GM19025 (cell line): ENCODE measurements at regions not wholly inside any gene's neighbourhood (a gene's known extent, or its start where the extent isn't known, plus 50 kb on each side); places are given as distances from the start of the nearest gene placed in this dataset.

ENCODE experiments used
- ATAC-seq: cut with Tn5 transposase; IDR thresholded peaks from one replicate; pipeline ENCODE4 v1.9.1; 2021; ENCODE audit warnings: mild to moderate bottlenecking, low read depth, moderate library complexity; ENCODE audit not compliant: unreplicated experiment

GRCh38 chr7:110170841-110171240 is 920.1 kb upstream of the LRRN3 start:
- ATAC-seq, result no peak

DNA sequence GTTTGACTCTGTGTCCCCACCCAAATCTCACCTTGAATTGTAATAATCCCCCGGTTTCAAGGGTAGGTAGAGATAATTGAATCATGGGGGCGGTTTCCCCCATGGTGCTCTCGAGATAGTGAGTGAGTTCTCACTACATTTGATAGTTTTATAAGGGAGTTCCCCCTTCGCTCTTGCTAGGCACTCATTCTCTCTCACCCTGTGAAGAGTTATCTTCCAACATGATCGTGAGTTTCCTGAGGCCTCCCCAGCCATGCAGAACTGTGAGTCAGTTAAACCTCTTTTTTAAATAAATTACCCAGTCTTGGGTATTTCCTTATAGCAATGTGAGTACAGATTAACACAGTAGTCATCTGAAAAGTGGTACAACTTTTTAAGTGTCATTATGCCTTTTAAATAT is 913.5 kb upstream of the LRRN3 start:
- ATAC-seq, result no peak

DNA sequence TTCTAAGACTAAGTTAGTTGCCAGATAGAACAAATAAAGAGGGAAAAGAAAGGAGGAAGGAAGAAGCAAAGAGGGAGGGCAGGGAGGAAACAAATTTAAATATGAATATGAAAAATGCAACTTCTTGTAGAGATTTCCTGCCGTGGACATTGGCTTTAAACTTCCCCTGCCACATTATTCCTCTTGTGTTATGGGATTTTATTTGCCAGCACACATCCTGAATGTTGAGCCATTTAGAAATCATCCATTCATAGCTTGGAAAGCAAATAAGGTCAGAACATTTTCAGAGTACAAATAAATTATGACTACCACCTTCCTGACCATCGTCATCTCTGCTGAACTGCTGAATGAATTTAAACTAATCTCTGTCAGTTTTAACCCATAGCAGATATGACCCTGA is 911.9 kb upstream of the LRRN3 start:
- no peak for ATAC-seq

DNA sequence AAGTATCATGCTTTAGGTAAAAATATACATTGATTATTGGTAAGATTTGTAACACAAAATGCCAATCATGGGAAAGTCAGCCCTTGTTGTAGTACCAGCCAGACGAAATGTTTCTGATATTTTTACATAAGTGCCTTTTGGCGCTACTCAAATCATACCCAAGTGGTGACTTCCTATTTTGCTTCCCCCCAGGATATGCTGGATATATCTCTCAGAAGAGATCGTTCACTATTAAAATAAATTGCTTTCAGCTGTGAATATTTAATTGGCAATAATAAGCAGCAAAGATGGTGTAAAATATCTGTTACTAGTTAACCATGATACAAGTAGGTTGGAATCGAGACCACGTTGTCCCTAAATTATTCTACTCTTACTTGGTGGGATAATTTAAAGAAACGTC is 909.2 kb upstream of the LRRN3 start:
- ATAC-seq, result no peak

GRCh38 chr7:110186334-110186733 is 904.6 kb upstream of the LRRN3 start:
- no peak for ATAC-seq

DNA sequence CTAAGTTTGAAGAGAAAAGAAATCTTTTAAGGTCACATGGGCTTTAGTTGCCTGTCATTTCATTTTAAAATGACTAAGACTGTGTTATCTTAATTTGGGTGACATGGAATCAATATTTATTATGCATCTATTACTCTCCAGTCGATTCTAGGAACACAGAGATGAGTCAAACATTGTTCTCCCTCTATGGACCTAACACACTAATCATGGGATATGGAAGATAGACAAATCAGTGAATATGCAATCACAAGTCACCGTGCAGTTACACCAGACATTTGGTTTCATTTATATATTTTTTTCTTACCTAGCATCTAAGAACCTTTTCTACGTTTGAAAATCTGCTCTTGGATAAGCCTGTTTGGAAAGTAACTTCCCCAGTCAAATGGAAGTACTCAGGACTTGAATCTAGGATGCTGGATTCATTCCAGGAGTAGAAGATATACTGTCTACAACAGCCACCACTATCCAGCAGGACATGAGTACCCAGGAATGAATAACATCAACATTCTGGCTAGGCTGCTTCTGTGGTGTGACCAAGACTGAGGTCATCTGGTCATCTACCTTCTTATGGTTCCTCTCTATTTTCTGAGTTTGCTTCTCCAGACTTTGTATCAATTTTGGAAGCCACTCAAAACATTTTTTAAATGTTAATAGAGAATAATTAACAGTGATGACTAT is 902.9 kb upstream of the LRRN3 start:
- no peak for ATAC-seq

DNA sequence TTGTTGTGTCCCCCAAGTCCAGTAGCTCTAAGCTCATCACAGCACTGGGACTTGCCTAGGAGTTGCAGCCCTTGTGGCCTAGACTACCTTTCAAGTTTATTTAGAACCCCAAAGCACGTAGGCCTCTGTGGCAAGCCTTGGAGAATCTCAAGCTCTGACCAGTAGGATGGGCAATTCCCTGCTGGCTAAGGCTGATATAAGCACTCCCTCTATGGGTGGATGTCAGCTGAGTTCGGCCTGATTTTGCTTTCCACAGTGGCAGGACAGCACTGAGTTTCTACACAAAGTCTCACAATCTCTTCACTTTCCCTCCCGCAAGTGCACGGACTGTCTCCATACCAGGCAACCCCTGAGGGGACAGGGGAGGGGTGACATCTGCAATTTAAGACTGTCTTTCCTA is 886.4 kb upstream of the LRRN3 start:
- ATAC-seq, result no peak

DNA sequence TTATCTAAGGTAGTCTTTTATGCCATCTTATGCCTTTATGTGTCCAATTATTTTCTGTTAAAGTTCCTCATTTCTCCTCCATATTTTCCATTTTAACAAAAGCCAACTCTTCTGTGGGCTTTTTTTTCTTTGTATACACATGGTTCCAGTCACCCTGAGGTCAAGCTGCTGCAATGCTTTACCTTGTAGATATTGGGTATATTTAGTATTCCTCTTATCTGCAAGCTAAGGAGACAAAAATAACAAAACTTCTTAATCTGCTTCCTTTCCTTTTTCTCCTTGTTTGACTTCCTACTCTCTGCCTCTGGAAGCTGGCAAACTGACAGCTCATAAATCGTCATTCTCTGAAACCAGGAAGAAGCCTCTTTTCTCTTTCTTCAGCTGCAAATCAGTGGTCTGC is 885.0 kb upstream of the LRRN3 start:
- ATAC-seq, result no peak

GRCh38 chr7:110209884-110210283 is 881.0 kb upstream of the LRRN3 start:
- ATAC-seq, result no peak

- ATAC-seq, result no peak
Measured at GRCh38 chr7:110210941-110211608, 879.9 kb upstream of the LRRN3 start.

GRCh38 chr7:110224643-110225042 is 866.3 kb upstream of the LRRN3 start:
- ATAC-seq, result no peak

- no peak for ATAC-seq
Measured at GRCh38 chr7:110246118-110246517, 844.8 kb upstream of the LRRN3 start.

GRCh38 chr7:110253093-110253492 is 837.8 kb upstream of the LRRN3 start:
- ATAC-seq, result no peak

GRCh38 chr7:110257673-110258072 is 833.3 kb upstream of the LRRN3 start:
- no peak for ATAC-seq

- ATAC-seq, result no peak
Measured at GRCh38 chr7:110262251-110262650, 828.7 kb upstream of the LRRN3 start.

DNA sequence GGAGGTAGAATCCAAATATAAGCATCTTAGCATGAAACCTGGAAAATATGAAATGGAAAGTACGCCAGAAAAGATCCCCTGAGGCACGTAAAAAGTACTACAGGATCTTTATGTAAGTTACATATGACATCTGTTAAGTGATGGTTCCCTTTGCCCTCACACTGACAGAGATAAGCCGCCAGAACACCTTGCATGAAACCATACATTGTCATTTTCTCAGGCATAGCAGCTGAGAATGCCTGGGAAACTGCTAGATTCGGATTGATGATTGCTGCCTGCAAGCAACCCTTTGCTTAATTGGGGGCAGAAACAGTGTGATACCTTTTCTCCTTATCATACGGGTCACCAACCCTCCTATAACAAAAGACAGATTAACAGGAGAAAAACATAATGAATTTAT is 826.6 kb upstream of the LRRN3 start:
- ATAC-seq, result no peak

DNA sequence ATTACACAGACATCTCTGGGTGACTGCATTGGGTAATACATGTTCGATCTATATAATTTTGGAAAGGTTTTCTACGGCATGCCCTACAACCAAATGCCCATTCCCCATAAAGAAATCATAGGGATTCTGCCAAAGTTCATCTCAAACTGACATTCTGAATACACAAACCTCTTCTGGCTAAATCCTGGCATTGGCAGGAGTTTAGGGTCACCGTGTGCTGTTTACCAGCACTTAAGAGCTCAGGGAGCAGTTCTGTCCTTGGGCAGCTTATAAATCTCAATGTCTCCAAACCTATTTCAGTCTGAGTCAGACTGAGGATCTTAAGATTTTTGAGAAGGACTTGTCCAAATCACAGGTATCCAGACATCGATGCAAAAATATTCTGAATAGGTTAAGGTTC is 809.6 kb upstream of the LRRN3 start:
- no peak for ATAC-seq

- no peak for ATAC-seq
Measured at GRCh38 chr7:110283056-110283455, 807.9 kb upstream of the LRRN3 start.

DNA sequence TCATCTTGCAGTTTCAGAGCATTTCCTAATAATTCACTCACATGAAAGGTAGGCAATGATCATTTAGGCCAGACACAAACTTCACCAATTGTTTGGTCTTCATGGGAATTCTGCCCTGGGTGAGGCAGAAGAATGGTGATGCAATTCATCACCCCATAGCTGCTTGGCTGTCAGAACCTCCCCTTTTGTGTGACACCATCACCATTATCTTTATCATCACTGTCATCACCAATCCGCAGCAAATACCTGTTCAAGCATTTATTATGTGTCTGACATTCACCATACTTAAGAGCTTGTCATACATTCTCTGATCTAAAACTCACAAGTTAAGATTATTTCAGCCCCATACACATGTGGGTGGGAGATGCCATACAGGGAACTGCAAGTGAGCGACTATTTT is 799.5 kb upstream of the LRRN3 start:
- ATAC-seq, result no peak

- ATAC-seq, result no peak
Measured at GRCh38 chr7:110296321-110296720, 794.6 kb upstream of the LRRN3 start.

GRCh38 chr7:110307776-110308175 is 783.2 kb upstream of the LRRN3 start:
- ATAC-seq, result no peak

DNA sequence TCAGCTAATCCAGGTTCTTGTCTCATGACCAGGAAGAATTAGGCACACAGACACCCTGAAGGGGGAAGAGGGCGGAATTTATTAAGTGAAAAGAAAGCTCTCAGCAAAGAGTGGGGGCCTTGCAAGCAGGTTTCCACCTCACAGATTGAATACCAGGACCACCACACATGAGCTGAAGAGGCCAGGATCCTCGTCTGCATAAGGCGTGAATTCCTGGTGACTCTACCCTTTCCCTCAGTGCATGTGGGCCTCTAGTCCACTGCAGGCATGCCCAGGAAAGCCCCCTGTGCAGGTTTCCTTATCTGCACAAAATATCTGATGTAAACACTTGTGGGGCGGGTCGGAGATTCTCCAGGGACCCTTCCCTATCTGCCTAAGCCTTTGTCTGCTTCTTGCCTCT is 782.1 kb upstream of the LRRN3 start:
- ATAC-seq, result no peak
